GM18909 (cell line): ENCODE measurements at regions not wholly inside any gene's neighbourhood (a gene's known extent, or its start where the extent isn't known, plus 50 kb on each side); places are given as distances from the start of the nearest gene placed in this dataset.
A peak's percentile ranks its signal among the peaks of the same experiment; 100 is the strongest.

Experiments used
- ATAC-seq: cut with Tn5 transposase; IDR thresholded peaks from one replicate; pipeline ENCODE4 v1.9.1; 2021; ENCODE audit warnings: mild to moderate bottlenecking; ENCODE audit not compliant: unreplicated experiment, poor library complexity

- ATAC-seq: no peak
Measured at GRCh38 chr2:160936044-160936806, 224.0 kb upstream of the TANK start.

- ATAC-seq: no peak
Measured at GRCh38 chr2:160940271-160940670, 220.0 kb upstream of the TANK start.

GRCh38 chr2:160940699-160941098, 219.5 kb upstream of the TANK start:
- peak; percentile 89 for ATAC-seq

- no peak for ATAC-seq
Measured at GRCh38 chr2:160941290-160941846, 218.9 kb upstream of the TANK start.

- no peak for ATAC-seq
Measured at GRCh38 chr2:160942476-160943142, 217.6 kb upstream of the TANK start.

GRCh38 chr2:160943414-160943813, 216.8 kb upstream of the TANK start:
- ATAC-seq: no peak

- no peak for ATAC-seq
Measured at GRCh38 chr2:160952464-160953254, 207.6 kb upstream of the TANK start.

GRCh38 chr2:160955578-160955977, 204.7 kb upstream of the TANK start:
- no peak for ATAC-seq

GRCh38 chr2:160956243-160956802, 203.9 kb upstream of the TANK start:
- ATAC-seq: no peak

GRCh38 chr2:160963957-160964356, 196.3 kb upstream of the TANK start:
- ATAC-seq: no peak

- no peak for ATAC-seq
Measured at GRCh38 chr2:160967523-160967922, 192.7 kb upstream of the TANK start.

- no peak for ATAC-seq
Measured at GRCh38 chr2:160968183-160968582, 192.0 kb upstream of the TANK start.

GRCh38 chr2:160970052-160970965, 189.9 kb upstream of the TANK start:
- no peak for ATAC-seq

- no peak for ATAC-seq
Measured at GRCh38 chr2:160973991-160974390, 186.2 kb upstream of the TANK start.

GRCh38 chr2:160974803-160975202, 185.4 kb upstream of the TANK start:
- ATAC-seq: no peak

- ATAC-seq: no peak
Measured at GRCh38 chr2:160976797-160977196, 183.4 kb upstream of the TANK start.

- ATAC-seq: no peak
Measured at GRCh38 chr2:160977376-160977775, 182.9 kb upstream of the TANK start.

GRCh38 chr2:160977854-160978253, 182.4 kb upstream of the TANK start:
- no peak for ATAC-seq

- no peak for ATAC-seq
Measured at GRCh38 chr2:160984426-160985077, 175.7 kb upstream of the TANK start.
